ENCODE measurements at regions not wholly inside any gene's neighbourhood (a gene's known extent, or its start where the extent isn't known, plus 50 kb on each side); places are given as distances from the start of the nearest gene placed in this dataset.
"Not testable (repeated sequence)": the region's sequence is repeated elsewhere in the genome, so short reads cannot be mapped to it uniquely, and the experiment has no call there.

- TF ChIP-seq, protein P1, sequence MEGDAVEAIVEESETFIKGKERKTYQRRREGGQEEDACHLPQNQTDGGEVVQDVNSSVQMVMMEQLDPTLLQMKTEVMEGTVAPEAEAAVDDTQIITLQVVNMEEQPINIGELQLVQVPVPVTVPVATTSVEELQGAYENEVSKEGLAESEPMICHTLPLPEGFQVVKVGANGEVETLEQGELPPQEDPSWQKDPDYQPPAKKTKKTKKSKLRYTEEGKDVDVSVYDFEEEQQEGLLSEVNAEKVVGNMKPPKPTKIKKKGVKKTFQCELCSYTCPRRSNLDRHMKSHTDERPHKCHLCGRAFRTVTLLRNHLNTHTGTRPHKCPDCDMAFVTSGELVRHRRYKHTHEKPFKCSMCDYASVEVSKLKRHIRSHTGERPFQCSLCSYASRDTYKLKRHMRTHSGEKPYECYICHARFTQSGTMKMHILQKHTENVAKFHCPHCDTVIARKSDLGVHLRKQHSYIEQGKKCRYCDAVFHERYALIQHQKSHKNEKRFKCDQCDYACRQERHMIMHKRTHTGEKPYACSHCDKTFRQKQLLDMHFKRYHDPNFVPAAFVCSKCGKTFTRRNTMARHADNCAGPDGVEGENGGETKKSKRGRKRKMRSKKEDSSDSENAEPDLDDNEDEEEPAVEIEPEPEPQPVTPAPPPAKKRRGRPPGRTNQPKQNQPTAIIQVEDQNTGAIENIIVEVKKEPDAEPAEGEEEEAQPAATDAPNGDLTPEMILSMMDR (IDR thresholded peaks at IDR 0.05 in 2 of 3, conservative IDR thresholded peaks at IDR 0.05 in 1 of 3; ENCODE audit: insufficient read depth in 2 of 3, low read depth in 1 of 3, low read length in 3 of 3): not testable (repeated sequence)
- TF ChIP-seq, protein P2, sequence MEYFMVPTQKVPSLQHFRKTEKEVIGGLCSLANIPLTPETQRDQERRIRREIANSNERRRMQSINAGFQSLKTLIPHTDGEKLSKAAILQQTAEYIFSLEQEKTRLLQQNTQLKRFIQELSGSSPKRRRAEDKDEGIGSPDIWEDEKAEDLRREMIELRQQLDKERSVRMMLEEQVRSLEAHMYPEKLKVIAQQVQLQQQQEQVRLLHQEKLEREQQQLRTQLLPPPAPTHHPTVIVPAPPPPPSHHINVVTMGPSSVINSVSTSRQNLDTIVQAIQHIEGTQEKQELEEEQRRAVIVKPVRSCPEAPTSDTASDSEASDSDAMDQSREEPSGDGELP (CRISPR knock-in tag; IDR thresholded peaks at IDR 0.05; ENCODE audit: borderline replicate concordance): not testable (repeated sequence)
These were observed 1502.6 kb upstream of the TPTE start for GRCh38 chr21:9018731-9019253.
